ENCODE measurements at regions not wholly inside any gene's neighbourhood (a gene's known extent, or its start where the extent isn't known, plus 50 kb on each side); places are given as distances from the start of the nearest gene placed in this dataset.
"Not testable (repeated sequence)": the region's sequence is repeated elsewhere in the genome, so short reads cannot be mapped to it uniquely, and the experiment has no call there.

GRCh38 chr2:56801770-56802169 is 618.0 kb downstream of the CCDC85A start:
- peak in 1 of 3 donors; percentile 20 for DNase-seq

DNA sequence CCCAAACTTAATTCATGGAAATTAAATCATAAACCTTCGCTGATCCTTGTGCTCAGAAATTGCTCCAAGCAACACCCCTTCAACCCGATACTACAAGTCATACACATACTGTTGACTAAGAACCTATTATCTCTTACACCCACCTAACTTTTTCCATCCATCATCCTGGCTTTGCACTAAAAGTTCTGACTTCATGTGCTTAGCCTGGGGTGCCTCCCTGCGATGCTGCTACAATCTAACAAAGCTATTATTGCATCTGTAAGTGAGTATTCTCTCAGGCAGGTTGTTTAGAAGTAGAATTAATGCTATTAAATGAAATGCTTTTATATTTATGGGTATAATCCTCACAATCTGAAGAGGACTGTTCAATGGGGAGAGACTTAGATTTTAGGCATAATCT is 619.8 kb downstream of the CCDC85A start:
- no peak for DNase-seq

- no peak for DNase-seq
Measured at GRCh38 chr2:56806924-56807323, 623.1 kb downstream of the CCDC85A start.

DNA sequence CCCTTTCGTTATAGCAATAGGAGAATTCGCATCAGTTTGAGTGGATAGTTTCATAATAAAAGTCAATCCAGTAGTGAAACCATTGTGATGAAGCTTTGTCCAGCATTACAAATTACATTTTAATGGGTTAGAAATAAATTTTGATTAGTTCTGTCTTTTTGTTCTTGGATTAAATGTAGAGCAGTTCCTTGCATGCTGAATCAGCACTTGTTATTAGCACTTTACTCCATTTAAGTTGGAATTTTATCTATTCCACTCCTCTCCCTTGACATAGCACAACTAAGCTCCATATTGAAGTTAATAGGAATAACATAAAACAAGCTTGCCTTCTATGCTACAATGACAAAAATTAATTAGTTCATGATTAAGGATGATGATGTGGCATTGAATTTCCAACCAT is 624.1 kb downstream of the CCDC85A start:
- DNase-seq: no peak

DNA sequence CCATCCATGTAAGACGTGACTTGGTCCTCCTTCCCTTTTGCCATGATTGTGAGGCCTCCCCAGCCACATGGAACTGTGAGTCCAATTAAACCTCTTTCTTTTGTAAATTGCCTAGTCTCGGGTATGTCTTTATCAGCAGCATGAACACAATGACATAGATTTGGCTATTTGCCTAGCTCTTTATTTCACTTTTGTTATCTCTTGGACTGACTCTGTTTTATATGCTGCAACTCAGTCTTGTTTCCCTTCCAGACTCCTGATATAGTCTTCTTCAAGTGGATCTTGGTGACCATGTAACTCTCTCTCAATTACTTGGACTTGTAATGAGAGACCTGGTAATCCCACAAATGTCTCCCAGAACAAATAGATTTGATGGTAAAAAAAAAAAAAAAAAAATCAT is 627.6 kb downstream of the CCDC85A start:
- no peak for DNase-seq

GRCh38 chr2:56812432-56812831 is 628.6 kb downstream of the CCDC85A start:
- no peak for DNase-seq

GRCh38 chr2:56813490-56813889 is 629.7 kb downstream of the CCDC85A start:
- no peak for DNase-seq

DNA sequence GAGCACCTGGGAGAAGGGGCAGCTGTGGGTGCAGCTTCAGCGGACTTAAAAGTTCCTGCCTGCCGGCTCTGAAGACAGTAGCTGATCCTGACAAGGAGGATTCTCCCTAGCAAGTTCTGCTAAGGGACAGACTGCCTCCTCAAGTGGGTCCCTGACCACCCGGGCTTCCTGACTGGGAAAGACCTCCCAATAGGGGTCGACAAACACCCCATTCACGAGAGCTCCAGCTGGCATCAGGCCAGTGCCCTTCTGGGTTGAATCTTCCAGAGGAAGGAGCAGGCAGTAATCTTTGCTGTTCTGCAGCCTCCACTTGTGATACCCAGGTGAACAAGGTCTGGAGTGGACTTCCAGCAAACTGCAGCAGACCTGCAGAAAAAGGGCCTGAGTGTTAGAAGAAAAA is 632.9 kb downstream of the CCDC85A start:
- no peak for DNase-seq

DNA sequence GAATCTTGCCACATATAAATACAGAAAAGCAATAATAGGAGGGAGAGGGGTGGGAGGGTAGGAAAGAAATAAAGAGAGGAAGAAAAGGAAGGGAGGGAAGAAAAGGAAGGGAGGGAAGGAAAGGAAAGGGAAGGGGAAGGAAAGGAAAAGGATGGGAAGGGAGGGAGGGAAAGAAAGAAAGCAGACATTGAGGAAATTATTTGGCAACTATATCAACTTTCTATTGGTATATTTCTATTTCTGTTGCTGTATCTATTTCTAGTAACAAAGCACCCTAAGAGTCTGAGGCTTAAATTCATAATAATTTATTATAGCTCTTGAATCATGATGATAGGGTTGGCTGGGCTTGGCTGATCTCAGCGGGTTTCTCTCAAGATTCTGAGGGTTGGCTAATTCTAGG is 648.0 kb downstream of the CCDC85A start:
- DNase-seq: no peak

GRCh38 chr2:56834686-56835085 is 650.9 kb downstream of the CCDC85A start:
- no peak for DNase-seq

DNA sequence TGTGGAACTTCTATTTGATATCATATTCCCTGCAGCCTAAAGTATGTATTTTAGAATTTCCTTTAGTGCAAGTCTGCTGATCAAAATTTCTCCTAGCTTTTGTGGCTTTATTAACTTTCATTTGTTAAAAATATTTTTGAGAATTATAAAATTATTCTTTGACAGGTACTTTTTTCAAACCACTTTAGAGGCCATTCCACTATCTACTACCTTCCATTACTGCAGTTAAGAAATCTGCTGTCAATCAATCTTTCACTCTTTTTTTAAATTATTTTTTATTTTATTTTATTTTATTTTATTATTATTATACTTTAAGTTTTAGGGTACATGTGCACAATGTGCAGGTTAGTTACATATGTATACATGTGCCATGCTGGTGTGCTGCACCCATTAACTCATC is 656.2 kb downstream of the CCDC85A start:
- not testable (repeated sequence) for DNase-seq

DNA sequence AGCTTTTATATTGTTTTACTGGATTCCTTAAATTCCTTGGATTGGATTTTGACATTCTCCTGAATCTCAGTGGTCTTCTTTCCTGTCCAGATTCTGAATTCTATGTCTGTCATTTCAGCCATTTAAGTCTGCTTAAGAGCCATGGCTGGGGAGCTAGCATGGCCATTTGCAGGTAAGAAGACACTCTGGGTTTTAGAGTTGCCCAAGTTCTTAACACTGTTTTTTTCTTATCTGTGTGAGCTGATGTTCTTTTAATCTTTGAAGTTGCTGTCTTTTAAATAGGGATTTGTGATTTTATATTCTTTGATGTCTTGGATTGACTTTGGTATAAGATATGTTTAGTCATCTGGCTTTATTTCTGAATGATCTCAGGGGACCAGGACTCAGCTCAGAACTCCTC is 677.2 kb downstream of the CCDC85A start:
- DNase-seq: no peak

DNA sequence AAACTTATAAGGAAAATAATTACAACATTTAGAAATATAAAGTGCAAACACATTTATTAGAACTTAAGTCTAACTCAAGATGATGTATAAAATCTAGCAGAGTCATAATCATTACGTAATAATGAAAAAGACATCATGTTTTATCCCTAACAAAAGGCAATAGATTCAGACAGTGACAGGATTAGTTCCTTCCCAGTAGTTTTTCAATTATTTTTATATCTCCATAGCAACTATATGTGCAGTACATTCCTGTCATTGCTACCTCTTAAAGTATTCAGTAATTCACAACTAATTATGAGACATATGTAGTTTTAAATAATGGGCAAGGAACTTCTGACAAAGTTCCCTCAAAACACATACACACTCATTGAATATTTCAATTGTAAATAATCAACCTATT is 687.9 kb downstream of the CCDC85A start:
- no peak for DNase-seq

- DNase-seq: no peak
Measured at GRCh38 chr2:56874717-56875116, 690.9 kb downstream of the CCDC85A start.

- no peak for DNase-seq
Measured at GRCh38 chr2:56889738-56890137, 705.9 kb downstream of the CCDC85A start.

- DNase-seq: no peak
Measured at GRCh38 chr2:56892382-56892781, 708.6 kb downstream of the CCDC85A start.

DNA sequence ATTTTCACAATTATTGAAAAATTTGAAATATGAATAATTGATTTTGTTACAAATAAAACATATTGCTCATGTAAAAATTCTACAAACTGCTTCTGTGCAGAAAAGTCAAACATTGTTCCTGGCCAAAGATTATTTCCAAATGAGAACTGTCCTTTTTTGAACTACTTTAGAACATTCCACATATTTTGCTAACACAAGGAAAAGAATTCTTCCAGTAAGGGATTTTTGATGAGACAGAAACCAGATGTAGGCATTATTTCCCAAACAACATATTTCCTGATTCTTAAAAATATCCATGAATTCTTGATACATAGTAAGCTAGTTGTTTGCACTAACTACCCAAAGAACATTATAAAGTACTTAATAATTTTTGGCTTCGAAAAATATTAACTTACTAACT is 715.2 kb downstream of the CCDC85A start:
- no peak for DNase-seq

- no peak for DNase-seq
Measured at GRCh38 chr2:56912490-56912889, 728.7 kb downstream of the CCDC85A start.

GRCh38 chr2:56918790-56919189 is 735.0 kb downstream of the CCDC85A start:
- peak in 1 of 3 donors; percentile 9 for DNase-seq

DNA sequence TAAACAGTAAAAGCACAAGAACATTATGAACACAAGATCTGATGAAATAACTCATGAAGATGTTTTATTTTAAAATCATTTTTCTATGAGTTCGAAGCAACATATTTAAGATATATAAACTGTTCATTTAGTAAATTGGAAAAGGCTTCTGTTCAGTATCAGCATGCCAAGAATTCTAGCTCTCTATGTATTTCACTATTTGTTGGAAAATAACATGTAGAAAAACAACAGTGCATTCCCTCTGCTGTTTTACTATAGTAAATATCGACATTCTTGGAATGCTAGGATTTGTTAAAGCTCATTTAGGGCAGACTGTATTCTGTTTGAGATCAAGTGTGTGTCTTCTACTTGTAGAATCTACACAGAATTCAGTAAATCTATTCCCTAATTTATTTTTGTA is 750.2 kb downstream of the CCDC85A start:
- no peak for DNase-seq

DNA sequence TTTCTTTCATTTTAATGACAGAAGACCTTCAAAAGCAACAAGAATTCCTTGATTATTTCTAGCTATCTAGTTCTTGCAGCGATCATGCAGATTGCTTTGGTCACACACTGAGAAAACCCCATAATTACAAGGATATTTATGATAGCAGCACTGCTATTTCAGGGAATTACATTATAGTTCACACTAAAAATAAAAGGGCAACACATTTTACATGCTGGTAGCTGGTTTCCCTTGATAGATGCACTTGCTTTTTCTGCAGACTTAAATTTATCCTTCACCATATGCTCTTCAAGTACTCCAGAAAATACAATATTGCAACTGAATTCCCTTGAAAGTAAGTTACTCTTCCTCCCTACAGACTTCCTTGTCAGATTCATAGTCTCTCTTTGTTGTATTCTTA is 751.1 kb downstream of the CCDC85A start:
- DNase-seq: no peak

GRCh38 chr2:56940054-56940453 is 756.3 kb downstream of the CCDC85A start:
- DNase-seq: no peak

GRCh38 chr2:56952871-56953270 is 769.1 kb downstream of the CCDC85A start:
- DNase-seq: no peak

GRCh38 chr2:56960581-56960980 is 776.8 kb downstream of the CCDC85A start:
- no peak for DNase-seq

- no peak for DNase-seq
Measured at GRCh38 chr2:56962673-56963072, 778.9 kb downstream of the CCDC85A start.

Data from muscle of back (tissue), 3 donors.